Mesendoderm (in vitro differentiated cells): ENCODE measurements at regions not wholly inside any gene's neighbourhood (a gene's known extent, or its start where the extent isn't known, plus 50 kb on each side); places are given as distances from the start of the nearest gene placed in this dataset.
"Not testable (repeated sequence)": the region's sequence is repeated elsewhere in the genome, so short reads cannot be mapped to it uniquely, and the experiment has no call there.

Source experiments
- DNase-seq: peaks from one replicate; pipeline ENCODE4 v3.0.0; 2013
- H2AK5ac ChIP-seq: 2 replicates; pipeline ENCODE4 v1.6.1; 2013; ENCODE audit warnings: low read length, inconsistent platforms
- H2BK120ac ChIP-seq: 2 replicates; pipeline ENCODE4 v1.6.1; 2013; ENCODE audit warnings: low read depth, mild to moderate bottlenecking, low read length, moderate library complexity, mixed read lengths
- H2BK15ac ChIP-seq: replicated peaks from 2 replicates; pipeline ENCODE4 v1.6.1; 2013; ENCODE audit warnings: low read depth, mild to moderate bottlenecking, moderate library complexity
- H2BK5ac ChIP-seq: 2 replicates; pipeline ENCODE4 v1.6.1; 2013; ENCODE audit warnings: low read length, inconsistent platforms
- H3K18ac ChIP-seq: 2 replicates; pipeline ENCODE4 v1.6.1; 2013; ENCODE audit warnings: mild to moderate bottlenecking, low read length, mixed read lengths
- H3K23ac ChIP-seq: one replicate; pipeline ENCODE4 v1.6.1; 2013; ENCODE audit warnings: low read length
- H3K27ac ChIP-seq: 2 replicates; pipeline ENCODE4 v1.5.1; 2013; ENCODE audit warnings: low read depth, mild to moderate bottlenecking, inconsistent platforms, low read length, moderate library complexity
- H3K27me3 ChIP-seq: 2 replicates; pipeline ENCODE4 v1.6.1; 2013; ENCODE audit warnings: low read length, control low read depth, mild to moderate bottlenecking, inconsistent platforms; ENCODE audit not compliant: insufficient read depth, poor library complexity
- H3K36me3 ChIP-seq: 2 replicates; pipeline ENCODE4 v1.6.1; 2013; ENCODE audit warnings: low read length, inconsistent platforms; ENCODE audit not compliant: control insufficient read depth, insufficient read depth
- H3K4ac ChIP-seq: one replicate; pipeline ENCODE4 v1.6.1; 2013; ENCODE audit warnings: low read depth, mild to moderate bottlenecking, low read length, moderate library complexity
- H3K4me1 ChIP-seq: 2 replicates; pipeline ENCODE4 v1.6.1; 2013; ENCODE audit warnings: low read depth, low read length, inconsistent platforms; ENCODE audit not compliant: control insufficient read depth
- H3K4me2 ChIP-seq: 2 replicates; pipeline ENCODE4 v1.6.1; 2013; ENCODE audit warnings: low read length
- H3K4me3 ChIP-seq: 2 replicates; pipeline ENCODE4 v1.5.1; 2013; ENCODE audit warnings: mild to moderate bottlenecking, low read length
- H3K56ac ChIP-seq: one replicate; pipeline ENCODE4 v1.6.1; 2013; ENCODE audit warnings: low read length
- H3K79me1 ChIP-seq: 2 replicates; pipeline ENCODE4 v1.6.1; 2013; ENCODE audit warnings: low read length, inconsistent platforms
- H3K79me2 ChIP-seq: 2 replicates; pipeline ENCODE4 v1.6.1; 2013; ENCODE audit warnings: mild to moderate bottlenecking, low read length; ENCODE audit not compliant: control insufficient read depth, insufficient read depth
- H3K9ac ChIP-seq: 2 replicates; pipeline ENCODE4 v1.6.1; 2013; ENCODE audit warnings: low read length, inconsistent platforms
- H4K5ac ChIP-seq: one replicate; pipeline ENCODE4 v1.6.1; 2013; ENCODE audit warnings: low read length
- H4K8ac ChIP-seq: one replicate; pipeline ENCODE4 v1.6.1; 2013; ENCODE audit warnings: low read depth, mild to moderate bottlenecking, control low read depth, low read length, moderate library complexity
- WGBS: extraction: QIAGEN DNeasy Blood & Tissue Kit; methylation state at CpG from one replicate; pipeline ENCODE4 v1.1.7; 2013; ENCODE audit warnings: low lambda C conversion rate, missing lambda C conversion rate; ENCODE audit not compliant: insufficient coverage; ENCODE audit errors: extremely low coverage; 5-methylcytosine and 5-hydroxymethylcytosine counted together

GRCh38 chr7:76703815-76704214, 76.7 kb upstream of the POMZP3 start:
- not testable (repeated sequence) for H3K79me1 ChIP-seq, H2BK5ac ChIP-seq, H4K8ac ChIP-seq, H3K9ac ChIP-seq, H3K4ac ChIP-seq, H3K79me2 ChIP-seq, H3K27me3 ChIP-seq, H3K36me3 ChIP-seq, H3K4me1 ChIP-seq, H3K23ac ChIP-seq, DNase-seq, H3K56ac ChIP-seq, H3K4me2 ChIP-seq, H4K5ac ChIP-seq, H3K18ac ChIP-seq, H3K4me3 ChIP-seq, H2BK120ac ChIP-seq, H2BK15ac ChIP-seq, H2AK5ac ChIP-seq, H3K27ac ChIP-seq

- not testable (repeated sequence) for H3K18ac ChIP-seq
Observed at GRCh38 chr7:76686277-76686676, 59.2 kb upstream of the POMZP3 start.

GRCh38 chr7:76684737-76685136, 57.7 kb upstream of the POMZP3 start:
- not testable (repeated sequence) for H3K4ac ChIP-seq, H2BK5ac ChIP-seq, H3K79me1 ChIP-seq, H3K4me1 ChIP-seq, H3K27ac ChIP-seq, H3K4me3 ChIP-seq, H2BK120ac ChIP-seq, DNase-seq, H3K79me2 ChIP-seq, H3K23ac ChIP-seq, H3K9ac ChIP-seq, H3K36me3 ChIP-seq, H4K5ac ChIP-seq, H2BK15ac ChIP-seq, H2AK5ac ChIP-seq, H3K18ac ChIP-seq, H4K8ac ChIP-seq, H3K56ac ChIP-seq, H3K27me3 ChIP-seq, H3K4me2 ChIP-seq
- no CpG with 5 or more reads among the region's 1 CpG for WGBS

More at GRCh38 chr7:76686277-76686676, 59.2 kb upstream of the POMZP3 start:
- not testable (repeated sequence) for H3K23ac ChIP-seq, H2AK5ac ChIP-seq, H2BK120ac ChIP-seq, H2BK15ac ChIP-seq, H3K36me3 ChIP-seq, H3K4me2 ChIP-seq, H3K27me3 ChIP-seq, H3K27ac ChIP-seq, H3K4me3 ChIP-seq, DNase-seq, H3K56ac ChIP-seq, H3K9ac ChIP-seq, H3K79me2 ChIP-seq, H3K4ac ChIP-seq, H3K79me1 ChIP-seq, H3K4me1 ChIP-seq, H4K5ac ChIP-seq, H2BK5ac ChIP-seq, H4K8ac ChIP-seq
- WGBS = no CpG with 5 or more reads among the region's 3 CpGs

- H4K8ac ChIP-seq, H3K4me2 ChIP-seq, H3K18ac ChIP-seq, H3K4me1 ChIP-seq, H3K27me3 ChIP-seq, H3K36me3 ChIP-seq, H3K27ac ChIP-seq, H3K9ac ChIP-seq, H3K4me3 ChIP-seq, H3K79me1 ChIP-seq, H3K23ac ChIP-seq, DNase-seq, H3K4ac ChIP-seq, H3K56ac ChIP-seq, H2AK5ac ChIP-seq, H2BK120ac ChIP-seq, H2BK15ac ChIP-seq, H3K79me2 ChIP-seq, H2BK5ac ChIP-seq, H4K5ac ChIP-seq: not testable (repeated sequence)
- WGBS = no CpG with 5 or more reads among the region's 1 CpG
Observed at GRCh38 chr7:76683631-76684030, 56.6 kb upstream of the POMZP3 start.

GRCh38 chr7:76681810-76682209, 54.7 kb upstream of the POMZP3 start:
- not testable (repeated sequence) for H2BK120ac ChIP-seq, H3K27ac ChIP-seq, H3K4me2 ChIP-seq, H2AK5ac ChIP-seq, H4K8ac ChIP-seq, H3K56ac ChIP-seq, H2BK5ac ChIP-seq, H3K4me1 ChIP-seq, H3K18ac ChIP-seq, H3K23ac ChIP-seq, H3K36me3 ChIP-seq, H3K9ac ChIP-seq, H3K4me3 ChIP-seq, H3K27me3 ChIP-seq, H2BK15ac ChIP-seq, DNase-seq, H3K79me1 ChIP-seq, H3K79me2 ChIP-seq, H3K4ac ChIP-seq, H4K5ac ChIP-seq
- WGBS = no CpG with 5 or more reads among the region's 2 CpGs

GRCh38 chr7:76679174-76679573, 52.1 kb upstream of the POMZP3 start:
- H2BK15ac ChIP-seq = not testable (repeated sequence)

More at GRCh38 chr7:76679174-76679573, 52.1 kb upstream of the POMZP3 start:
- H3K4me1 ChIP-seq, H4K5ac ChIP-seq, H3K36me3 ChIP-seq, H3K4me3 ChIP-seq, H3K56ac ChIP-seq, H2BK120ac ChIP-seq, H2BK5ac ChIP-seq, H3K79me2 ChIP-seq, H2AK5ac ChIP-seq, H3K23ac ChIP-seq, H3K4me2 ChIP-seq, H3K27me3 ChIP-seq, DNase-seq, H3K27ac ChIP-seq, H3K79me1 ChIP-seq, H4K8ac ChIP-seq, H3K4ac ChIP-seq, H3K9ac ChIP-seq, H3K18ac ChIP-seq: not testable (repeated sequence)
- WGBS = no CpG with 5 or more reads among the region's 2 CpGs
